Lower leg skin (tissue), 4 donors: ENCODE measurements at regions not wholly inside any gene's neighbourhood (a gene's known extent, or its start where the extent isn't known, plus 50 kb on each side); places are given as distances from the start of the nearest gene placed in this dataset.

Experiments used
- DNase-seq, 2 donors: peaks; one replicate each; pipeline ENCODE4 v3.0.0-alpha.2; 2019; ENCODE audit warnings: low spot score in 2 of 2
- H3K4me3 ChIP-seq: fragments of 200-600 bp; sonication (generic); 2 replicates; pipeline ENCODE4 v1.5.1; 2017; ENCODE audit warnings: mild to moderate bottlenecking, low read depth; ENCODE audit not compliant: poor library complexity, severe bottlenecking
- CTCF ChIP-seq, 3 donors: fragments of 450-650 bp; IDR thresholded peaks; one replicate each; pipeline ENCODE4 v1.5.1; 2016; ENCODE audit warnings: antibody characterized with exemption in 3 of 3, mild to moderate bottlenecking in 3 of 3, moderate library complexity in 2 of 3
- POLR2A ChIP-seq, 2 donors: fragments of 450-650 bp; IDR thresholded peaks; one replicate each; pipeline ENCODE4 v1.6.1; 2016 to 2017; ENCODE audit warnings: antibody characterized with exemption in 2 of 2, mild to moderate bottlenecking in 1 of 2, moderate library complexity in 1 of 2
- WGBS, 2 donors: methylation state at CpG; one replicate each; pipeline ENCODE4 v1.1.5; 2018; 5-methylcytosine and 5-hydroxymethylcytosine counted together
- intact Hi-C: fragments of 100-400 bp; cut with DNase I; formaldehyde crosslinking; loops from one replicate; pipeline ENCODE4 v1.15.0; 2023; ENCODE audit warnings: low total_unique reads

DNA sequence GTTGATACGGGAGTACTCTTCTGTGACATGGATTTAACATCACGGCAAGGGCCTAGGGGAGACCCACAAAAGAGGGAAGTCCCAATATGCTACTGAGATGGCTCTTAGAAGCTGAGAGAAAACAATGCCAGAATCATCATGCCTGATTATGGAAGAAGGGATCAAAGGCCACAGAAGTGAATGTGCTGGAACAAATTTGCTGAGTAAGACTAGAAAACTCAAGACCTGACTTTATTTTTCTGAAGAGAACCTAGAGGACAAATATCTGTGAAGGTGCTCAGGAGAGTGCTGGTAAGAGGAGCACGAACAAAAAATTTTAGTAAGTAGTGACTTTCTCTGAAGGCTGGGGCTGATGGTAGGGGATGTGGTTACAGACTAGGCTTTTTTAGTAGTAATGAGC is 277.0 kb downstream of the ZEB1 start:
- no peak overlapping the region for H3K4me3 ChIP-seq
- WGBS, 2 donors, result 72 to 78% methylated on average over 3 of the region's 3 CpGs
- TF ChIP-seq CTCF (IDR thresholded peaks at IDR 0.05), result no peak
- no peak for TF ChIP-seq POLR2A (IDR thresholded peaks at IDR 0.05)
- intact Hi-C loops, result no loop called here
- DNase-seq, result no peak

DNA sequence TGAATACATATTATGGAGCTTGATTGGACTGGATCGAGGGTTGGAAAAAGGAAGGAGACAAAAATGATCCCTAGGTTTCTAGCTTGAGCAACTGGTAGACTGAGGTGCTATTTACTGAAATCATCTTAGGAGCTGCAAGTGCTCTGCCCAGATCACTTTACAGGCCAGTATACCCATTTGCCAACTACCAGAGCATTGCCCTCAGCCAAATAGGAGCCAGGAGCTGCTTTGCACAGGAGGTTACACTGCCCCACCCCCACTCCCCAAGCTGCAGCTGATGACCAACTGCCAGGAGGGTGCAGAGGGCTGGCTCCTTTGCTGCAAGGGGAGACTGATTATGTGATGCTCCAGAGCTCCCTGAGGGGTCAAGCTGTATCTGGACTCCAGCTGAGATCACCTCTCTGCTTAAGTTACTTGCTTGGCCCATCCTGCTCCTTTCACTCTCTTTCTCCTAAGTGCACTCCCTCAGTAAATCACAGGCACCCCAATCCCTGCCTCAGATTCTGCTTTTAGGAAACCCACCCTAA is 275.4 kb downstream of the ZEB1 start:
- no peak overlapping the region for H3K4me3 ChIP-seq
- no peak for DNase-seq
- 88 to 90% methylated on average over 1 of the region's 1 CpG for WGBS, 2 donors
- intact Hi-C loops, result no loop called here
- TF ChIP-seq CTCF (IDR thresholded peaks at IDR 0.05) (no peak), POLR2A (IDR thresholded peaks at IDR 0.05) (no peak)

- no peak overlapping the region for H3K4me3 ChIP-seq
- WGBS, 2 donors, result 83 to 84% methylated on average over 2 of the region's 2 CpGs
- TF ChIP-seq POLR2A (IDR thresholded peaks at IDR 0.05) (no peak), CTCF (IDR thresholded peaks at IDR 0.05) (no peak)
- intact Hi-C loops, result no loop called here
- no peak for DNase-seq
Measured at GRCh38 chr10:31593124-31593523, 274.1 kb downstream of the ZEB1 start.

DNA sequence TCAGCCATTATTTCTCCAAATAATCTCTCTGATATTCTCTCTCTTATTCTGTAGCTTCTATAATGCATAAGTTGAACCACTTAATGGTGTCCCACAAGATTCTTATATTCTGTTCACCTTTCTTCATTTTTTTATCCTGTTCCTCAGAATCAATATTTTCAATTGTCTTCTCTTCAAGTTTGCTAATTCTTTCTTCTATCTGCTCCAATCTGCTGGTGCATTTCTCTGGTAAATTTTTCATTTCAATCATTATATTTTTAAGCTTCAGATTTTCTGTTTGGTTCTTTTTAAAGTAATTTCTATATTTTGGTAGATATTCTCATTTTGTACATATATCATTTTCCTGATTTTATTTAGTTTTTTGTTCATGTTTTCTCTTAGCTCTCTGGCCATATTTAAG is 272.6 kb downstream of the ZEB1 start:
- intact Hi-C loops, result no loop called here
- no peak overlapping the region for H3K4me3 ChIP-seq
- DNase-seq, result no peak
- TF ChIP-seq POLR2A (IDR thresholded peaks at IDR 0.05) (no peak), CTCF (IDR thresholded peaks at IDR 0.05) (no peak)

DNA sequence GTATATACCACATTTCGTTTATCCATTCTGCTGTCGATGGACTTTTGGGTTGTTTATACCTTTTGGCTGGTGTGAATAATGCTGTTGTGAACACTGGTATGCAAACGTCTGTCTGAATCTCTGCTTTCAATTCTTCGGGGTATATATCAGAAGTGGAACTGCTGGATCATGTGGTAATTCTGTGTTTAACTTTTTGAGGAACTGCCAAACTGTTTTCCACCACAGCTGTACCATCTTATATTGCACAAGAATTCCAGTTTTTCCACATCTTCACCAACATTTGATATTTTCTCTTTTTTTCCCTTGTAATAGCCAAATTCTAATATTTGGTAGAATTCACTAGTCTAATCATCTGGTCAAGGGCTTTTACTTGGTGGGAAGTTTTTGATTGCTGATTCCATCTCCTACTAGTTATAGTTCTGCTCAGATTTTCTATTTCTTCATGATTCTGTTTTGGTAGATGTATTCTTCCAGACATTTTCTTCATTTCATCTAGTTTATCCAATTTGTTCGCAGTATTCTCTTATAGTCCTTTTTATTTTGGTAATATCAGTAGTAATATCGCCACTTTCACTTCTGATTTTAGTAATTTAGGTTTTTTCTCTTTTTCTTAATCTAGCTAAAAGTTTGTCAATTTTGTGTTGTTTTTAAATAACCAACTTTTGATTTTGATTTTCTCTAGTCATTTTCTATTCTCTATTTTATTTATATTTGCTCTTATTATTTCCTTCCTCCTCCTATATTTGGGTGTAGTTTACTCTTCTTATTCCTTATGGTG is 271.2 kb downstream of the ZEB1 start:
- TF ChIP-seq CTCF (IDR thresholded peaks at IDR 0.05), result no peak
- TF ChIP-seq POLR2A (IDR thresholded peaks at IDR 0.05), result no peak
- no peak for DNase-seq
- intact Hi-C loops, result no loop called here
- no peak overlapping the region for H3K4me3 ChIP-seq
- whole genome bisulfite sequencing, 2 donors, result 68 to 76% methylated on average over 6 of the region's 6 CpGs

- 83 to 85% methylated on average over 9 of the region's 9 CpGs for WGBS, 2 donors
- intact Hi-C loops, result no loop called here
- no peak for DNase-seq
- no peak overlapping the region for H3K4me3 ChIP-seq
- TF ChIP-seq POLR2A (IDR thresholded peaks at IDR 0.05), result no peak
Measured at GRCh38 chr10:31587691-31588090, 268.7 kb downstream of the ZEB1 start.
